ENCODE measurements at regions not wholly inside any gene's neighbourhood (a gene's known extent, or its start where the extent isn't known, plus 50 kb on each side); places are given as distances from the start of the nearest gene placed in this dataset.

DNA sequence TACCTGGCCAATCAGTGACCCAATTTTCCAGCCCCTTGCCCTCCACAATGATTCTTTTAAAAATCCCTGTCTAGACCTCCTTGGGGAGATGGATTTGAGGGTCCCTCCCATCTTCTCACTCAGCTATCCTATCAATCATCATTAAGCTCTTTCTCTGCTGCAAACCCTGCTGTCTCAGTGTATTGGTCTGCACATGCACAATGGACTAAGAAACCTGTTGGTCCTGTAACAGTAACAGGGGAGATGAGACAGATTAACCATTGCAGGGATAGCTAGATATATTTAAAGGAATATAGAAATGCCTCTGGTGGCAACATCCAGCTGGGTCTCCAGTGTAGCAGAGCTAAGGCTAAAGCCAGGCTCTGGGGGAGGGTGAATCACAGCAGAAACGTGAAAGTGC lies 74.6 kb upstream of the CHRNA7 start:
- H2BK120ac ChIP-seq (ENCODE audit: low read depth, low read length): no peak overlapping the region
- no peak overlapping the region for H3K23ac ChIP-seq (ENCODE audit: low read length)
- no peaks in the 10 kb centered on the region for H3K36me3 ChIP-seq (ENCODE audit: control insufficient read depth, insufficient read depth, low read length)
- no peak for DNase-seq
- no peaks in the 10 kb centered on the region for H3K27me3 ChIP-seq (ENCODE audit: insufficient read depth, low read length, poor library complexity)
- no peak overlapping the region for H3K4ac ChIP-seq (ENCODE audit: low read depth, low read length)
- H3K27ac ChIP-seq (ENCODE audit: low read depth, low read length): no peak overlapping the region
- no peaks in the 10 kb centered on the region for H3K79me1 ChIP-seq (ENCODE audit: low read length)
- H3K4me3 ChIP-seq (ENCODE audit: low read length): no peak overlapping the region
- H3K18ac ChIP-seq (ENCODE audit: low read length): no peak overlapping the region
- no peak overlapping the region for H3K4me2 ChIP-seq (ENCODE audit: low read length)
- no peak overlapping the region for H3K9ac ChIP-seq (ENCODE audit: low read length)
- no peak overlapping the region for H2BK5ac ChIP-seq (ENCODE audit: low read length)
- no peaks in the 10 kb centered on the region for H3K4me1 ChIP-seq (ENCODE audit: control insufficient read depth, low read depth, low read length)
- H4K5ac ChIP-seq (ENCODE audit: low read length): no peak overlapping the region
- WGBS (ENCODE audit: extremely low coverage, insufficient coverage, low lambda C conversion rate): no CpG with 5 or more reads among the region's 1 CpG
- H4K8ac ChIP-seq (ENCODE audit: low read depth, low read length): no peak overlapping the region
- no peaks in the 10 kb centered on the region for H3K79me2 ChIP-seq (ENCODE audit: control insufficient read depth, insufficient read depth, low read length)
- no peak overlapping the region for H2BK15ac ChIP-seq (replicated peaks; ENCODE audit: low read depth)
- no peak overlapping the region for H2AK5ac ChIP-seq (ENCODE audit: low read length)
- no peak overlapping the region for H3K56ac ChIP-seq (ENCODE audit: low read length)

DNA sequence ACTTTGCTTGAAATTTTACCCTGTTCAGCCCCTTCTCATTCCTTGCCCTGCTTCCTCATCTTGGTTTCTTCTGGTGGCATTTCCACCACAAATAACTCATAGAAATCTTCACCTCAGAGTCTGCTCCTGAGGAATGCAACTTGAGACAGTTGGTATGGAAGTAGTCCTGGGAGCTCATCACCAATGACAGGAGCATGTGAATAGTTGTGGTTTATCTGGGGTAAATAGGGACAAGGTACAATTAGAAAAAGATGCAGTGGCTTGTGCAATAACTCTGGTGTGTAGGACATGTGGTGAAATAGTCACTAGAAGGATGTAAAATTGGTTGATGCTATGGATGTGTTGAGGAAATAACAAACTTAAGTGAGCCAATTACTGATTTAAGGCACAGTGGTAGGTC lies 72.7 kb upstream of the CHRNA7 start:
- H3K4me3 ChIP-seq (ENCODE audit: low read length): no peak overlapping the region
- no peak overlapping the region for H2BK5ac ChIP-seq (ENCODE audit: low read length)
- H3K9ac ChIP-seq (ENCODE audit: low read length): no peak overlapping the region
- no peak overlapping the region for H3K18ac ChIP-seq (ENCODE audit: low read length)
- no peak overlapping the region for H4K8ac ChIP-seq (ENCODE audit: low read depth, low read length)
- no peak overlapping the region for H4K5ac ChIP-seq (ENCODE audit: low read length)
- H3K79me1 ChIP-seq (ENCODE audit: low read length): no peaks in the 10 kb centered on the region
- no peaks in the 10 kb centered on the region for H3K79me2 ChIP-seq (ENCODE audit: control insufficient read depth, insufficient read depth, low read length)
- no peaks in the 10 kb centered on the region for H3K36me3 ChIP-seq (ENCODE audit: control insufficient read depth, insufficient read depth, low read length)
- no peak for DNase-seq
- H3K27me3 ChIP-seq (ENCODE audit: insufficient read depth, low read length, poor library complexity): no peaks in the 10 kb centered on the region
- H2BK120ac ChIP-seq (ENCODE audit: low read depth, low read length): no peak overlapping the region
- no peak overlapping the region for H3K4me2 ChIP-seq (ENCODE audit: low read length)
- H2BK15ac ChIP-seq (replicated peaks; ENCODE audit: low read depth): no peak overlapping the region
- H3K23ac ChIP-seq (ENCODE audit: low read length): no peak overlapping the region
- no peak overlapping the region for H2AK5ac ChIP-seq (ENCODE audit: low read length)
- no peak overlapping the region for H3K56ac ChIP-seq (ENCODE audit: low read length)
- no peak overlapping the region for H3K27ac ChIP-seq (ENCODE audit: low read depth, low read length)
- no peaks in the 10 kb centered on the region for H3K4me1 ChIP-seq (ENCODE audit: control insufficient read depth, low read depth, low read length)
- H3K4ac ChIP-seq (ENCODE audit: low read depth, low read length): no peak overlapping the region

DNA sequence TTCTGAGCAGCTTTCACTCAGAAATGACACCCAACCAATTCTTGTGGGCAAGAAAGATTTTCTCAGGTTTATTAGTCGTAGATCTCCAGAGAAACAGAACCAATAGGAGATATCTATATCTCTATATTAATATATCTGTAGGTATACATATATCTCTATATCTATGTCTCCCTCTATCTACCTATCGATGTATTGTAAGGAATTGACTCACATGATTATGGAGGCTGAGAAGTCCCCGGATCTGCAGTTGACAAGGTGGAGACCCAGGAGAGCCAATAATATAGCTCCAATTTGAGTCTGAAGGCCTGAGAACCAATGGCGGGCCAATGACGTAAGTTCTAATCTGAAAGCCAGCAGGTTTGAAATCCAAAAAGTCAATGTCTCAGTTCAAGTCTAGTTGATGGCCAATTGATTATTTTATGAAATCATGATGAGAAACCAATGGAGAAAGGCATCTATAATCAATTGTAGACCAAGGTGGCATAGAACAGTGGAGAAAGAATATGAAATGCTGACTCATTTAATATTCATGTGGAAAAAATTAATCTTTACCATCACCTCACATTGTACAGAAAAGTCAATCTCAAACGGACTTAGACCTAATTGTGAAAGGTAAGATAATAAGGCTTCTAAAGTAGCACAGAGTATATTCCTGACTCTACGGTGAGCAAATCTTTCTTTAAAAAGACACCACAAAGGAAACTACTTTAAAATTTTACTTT lies 65.6 kb upstream of the CHRNA7 start:
- DNase-seq: no peak
- Histone ChIP-seq H3K79me1 (ENCODE audit: low read length) (no peaks in the 10 kb centered on the region), H3K4ac (ENCODE audit: low read depth, low read length) (no peak overlapping the region), H2BK120ac (ENCODE audit: low read depth, low read length) (no peak overlapping the region), H2BK15ac (replicated peaks; ENCODE audit: low read depth) (no peak overlapping the region), H4K5ac (ENCODE audit: low read length) (no peak overlapping the region), H3K79me2 (ENCODE audit: control insufficient read depth, insufficient read depth, low read length) (no peaks in the 10 kb centered on the region), H3K18ac (ENCODE audit: low read length) (no peak overlapping the region), H3K36me3 (ENCODE audit: control insufficient read depth, insufficient read depth, low read length) (no peaks in the 10 kb centered on the region), H2AK5ac (ENCODE audit: low read length) (no peak overlapping the region), H3K27me3 (ENCODE audit: insufficient read depth, low read length, poor library complexity) (no peaks in the 10 kb centered on the region), H2BK5ac (ENCODE audit: low read length) (no peak overlapping the region), H3K27ac (ENCODE audit: low read depth, low read length) (no peak overlapping the region), H3K23ac (ENCODE audit: low read length) (no peak overlapping the region), H3K9ac (ENCODE audit: low read length) (no peak overlapping the region), H3K4me2 (ENCODE audit: low read length) (no peak overlapping the region), H3K56ac (ENCODE audit: low read length) (no peak overlapping the region), H3K4me1 (ENCODE audit: control insufficient read depth, low read depth, low read length) (no peaks in the 10 kb centered on the region), H3K4me3 (ENCODE audit: low read length) (no peak overlapping the region), H4K8ac (ENCODE audit: low read depth, low read length) (no peak overlapping the region)
- WGBS (ENCODE audit: extremely low coverage, insufficient coverage, low lambda C conversion rate): no CpG with 5 or more reads among the region's 7 CpGs

DNA sequence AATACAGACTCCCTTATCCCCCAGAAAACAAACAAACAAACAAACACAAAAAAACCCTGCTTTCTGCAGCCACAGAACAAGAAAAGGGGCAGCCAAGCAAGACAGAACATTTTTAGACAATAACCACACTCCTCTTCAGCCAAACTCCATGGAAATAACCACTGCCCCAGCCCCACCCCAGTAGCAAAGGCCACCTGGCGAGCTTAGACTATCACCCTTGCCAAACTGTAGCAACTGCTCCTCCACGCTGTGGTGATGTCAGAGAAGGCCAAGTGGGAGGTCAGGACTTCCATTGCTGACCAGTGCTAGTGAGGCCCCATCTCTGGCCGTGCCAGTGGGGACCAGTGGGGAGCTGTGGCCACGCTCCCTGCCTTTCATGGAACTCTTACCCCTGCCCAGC lies 60.3 kb upstream of the CHRNA7 start:
- H3K4me1 ChIP-seq (ENCODE audit: control insufficient read depth, low read depth, low read length): no peaks in the 10 kb centered on the region
- no peak overlapping the region for H4K5ac ChIP-seq (ENCODE audit: low read length)
- no peaks in the 10 kb centered on the region for H3K79me1 ChIP-seq (ENCODE audit: low read length)
- H3K4ac ChIP-seq (ENCODE audit: low read depth, low read length): no peak overlapping the region
- no peak overlapping the region for H4K8ac ChIP-seq (ENCODE audit: low read depth, low read length)
- no peak overlapping the region for H2BK5ac ChIP-seq (ENCODE audit: low read length)
- no peak overlapping the region for H3K23ac ChIP-seq (ENCODE audit: low read length)
- no peak overlapping the region for H3K4me2 ChIP-seq (ENCODE audit: low read length)
- H3K56ac ChIP-seq (ENCODE audit: low read length): no peak overlapping the region
- no peak overlapping the region for H3K18ac ChIP-seq (ENCODE audit: low read length)
- no peaks in the 10 kb centered on the region for H3K27me3 ChIP-seq (ENCODE audit: insufficient read depth, low read length, poor library complexity)
- no peak for DNase-seq
- H3K4me3 ChIP-seq (ENCODE audit: low read length): no peak overlapping the region
- no CpG with 5 or more reads among the region's 4 CpGs for WGBS (ENCODE audit: extremely low coverage, insufficient coverage, low lambda C conversion rate)
- H2BK15ac ChIP-seq (replicated peaks; ENCODE audit: low read depth): no peak overlapping the region
- no peak overlapping the region for H3K9ac ChIP-seq (ENCODE audit: low read length)
- H2BK120ac ChIP-seq (ENCODE audit: low read depth, low read length): no peak overlapping the region
- H3K36me3 ChIP-seq (ENCODE audit: control insufficient read depth, insufficient read depth, low read length): no peaks in the 10 kb centered on the region
- H2AK5ac ChIP-seq (ENCODE audit: low read length): no peak overlapping the region
- H3K27ac ChIP-seq (ENCODE audit: low read depth, low read length): no peak overlapping the region
- no peaks in the 10 kb centered on the region for H3K79me2 ChIP-seq (ENCODE audit: control insufficient read depth, insufficient read depth, low read length)

DNA sequence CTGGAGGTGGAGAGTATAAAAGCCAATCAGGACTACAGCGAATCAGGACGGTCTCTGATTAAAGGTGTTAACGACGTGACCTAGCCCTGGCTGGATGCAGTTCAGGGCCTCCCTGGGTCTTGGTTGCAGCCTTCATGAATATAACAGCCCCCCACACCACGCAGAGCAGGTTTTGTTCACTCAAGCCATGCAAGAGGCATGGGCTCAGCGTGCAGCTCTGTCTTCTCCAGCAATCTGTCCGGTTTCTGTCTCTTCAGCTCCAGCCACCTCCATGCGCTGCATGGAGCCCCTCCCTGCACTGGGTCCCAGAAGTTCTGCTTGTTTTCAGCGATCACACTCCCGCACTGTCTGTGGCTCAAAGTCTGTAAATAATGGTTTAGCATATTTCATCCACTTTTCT lies 57.1 kb upstream of the CHRNA7 start:
- Histone ChIP-seq H2AK5ac (ENCODE audit: low read length) (no peak overlapping the region), H3K9ac (ENCODE audit: low read length) (no peak overlapping the region), H3K4me3 (ENCODE audit: low read length) (no peak overlapping the region), H2BK5ac (ENCODE audit: low read length) (no peak overlapping the region), H2BK15ac (replicated peaks; ENCODE audit: low read depth) (no peak overlapping the region), H3K4me2 (ENCODE audit: low read length) (no peak overlapping the region), H3K79me1 (ENCODE audit: low read length) (no peaks in the 10 kb centered on the region), H4K8ac (ENCODE audit: low read depth, low read length) (no peak overlapping the region), H3K18ac (ENCODE audit: low read length) (no peak overlapping the region), H4K5ac (ENCODE audit: low read length) (no peak overlapping the region), H3K36me3 (ENCODE audit: control insufficient read depth, insufficient read depth, low read length) (no peaks in the 10 kb centered on the region), H3K27me3 (ENCODE audit: insufficient read depth, low read length, poor library complexity) (no peaks in the 10 kb centered on the region), H3K79me2 (ENCODE audit: control insufficient read depth, insufficient read depth, low read length) (no peaks in the 10 kb centered on the region), H3K56ac (ENCODE audit: low read length) (no peak overlapping the region), H3K23ac (ENCODE audit: low read length) (no peak overlapping the region), H3K4ac (ENCODE audit: low read depth, low read length) (no peak overlapping the region), H2BK120ac (ENCODE audit: low read depth, low read length) (no peak overlapping the region), H3K4me1 (ENCODE audit: control insufficient read depth, low read depth, low read length) (no peaks in the 10 kb centered on the region), H3K27ac (ENCODE audit: low read depth, low read length) (no peak overlapping the region)
- DNase-seq: no peak
- WGBS (ENCODE audit: extremely low coverage, insufficient coverage, low lambda C conversion rate): no CpG with 5 or more reads among the region's 10 CpGs

DNA sequence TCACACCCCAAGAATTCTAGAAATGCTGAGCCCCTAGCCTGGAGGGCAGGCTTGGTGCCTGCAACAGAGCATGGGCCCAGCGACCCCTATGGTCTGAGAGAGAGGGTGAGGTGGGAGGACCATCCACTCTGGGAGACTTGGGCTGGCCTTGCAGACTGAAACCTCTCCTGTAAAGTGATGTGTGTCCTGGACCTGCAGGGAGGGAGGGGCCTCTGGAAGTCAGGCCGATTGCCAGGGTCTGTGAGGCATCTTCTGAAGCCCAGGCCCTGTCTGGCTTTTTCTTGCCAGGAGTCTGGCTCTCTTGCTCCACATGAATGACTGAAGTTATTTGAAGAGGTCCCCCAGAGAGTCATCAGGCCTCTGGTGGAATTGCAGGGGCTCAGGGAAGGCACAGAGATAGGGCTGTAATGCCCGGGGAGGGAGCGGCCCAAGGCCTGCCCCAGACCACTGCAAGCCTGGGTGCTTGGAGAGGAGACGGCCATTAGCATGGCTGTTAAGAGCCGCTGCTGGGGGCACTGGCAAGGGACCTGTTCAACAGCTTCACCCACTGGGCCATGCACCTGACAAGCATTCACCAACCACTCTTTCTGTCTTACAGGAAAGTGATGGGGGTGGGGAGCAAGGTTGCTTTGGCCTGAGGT lies 56.0 kb upstream of the CHRNA7 start:
- Histone ChIP-seq H3K27me3 (ENCODE audit: insufficient read depth, low read length, poor library complexity) (no peaks in the 10 kb centered on the region), H3K27ac (ENCODE audit: low read depth, low read length) (no peak overlapping the region), H3K4me3 (ENCODE audit: low read length) (no peak overlapping the region), H3K23ac (ENCODE audit: low read length) (no peak overlapping the region), H3K4ac (ENCODE audit: low read depth, low read length) (no peak overlapping the region), H3K4me2 (ENCODE audit: low read length) (no peak overlapping the region), H4K5ac (ENCODE audit: low read length) (no peak overlapping the region), H3K56ac (ENCODE audit: low read length) (no peak overlapping the region), H3K36me3 (ENCODE audit: control insufficient read depth, insufficient read depth, low read length) (no peaks in the 10 kb centered on the region), H2BK15ac (replicated peaks; ENCODE audit: low read depth) (no peak overlapping the region), H2BK5ac (ENCODE audit: low read length) (no peak overlapping the region), H2BK120ac (ENCODE audit: low read depth, low read length) (no peak overlapping the region), H3K9ac (ENCODE audit: low read length) (no peak overlapping the region), H3K79me2 (ENCODE audit: control insufficient read depth, insufficient read depth, low read length) (no peaks in the 10 kb centered on the region), H4K8ac (ENCODE audit: low read depth, low read length) (no peak overlapping the region), H3K4me1 (ENCODE audit: control insufficient read depth, low read depth, low read length) (peaks cover 3% of the 10 kb centered on the region), H2AK5ac (ENCODE audit: low read length) (no peak overlapping the region), H3K18ac (ENCODE audit: low read length) (no peak overlapping the region), H3K79me1 (ENCODE audit: low read length) (no peaks in the 10 kb centered on the region)
- WGBS (ENCODE audit: extremely low coverage, insufficient coverage, low lambda C conversion rate): no CpG with 5 or more reads among the region's 6 CpGs
- no peak for DNase-seq
